HCT116 (cell line): ENCODE measurements at regions not wholly inside any gene's neighbourhood (a gene's known extent, or its start where the extent isn't known, plus 50 kb on each side); places are given as distances from the start of the nearest gene placed in this dataset.

ENCODE experiments used
- ATAC-seq: fragments of 200-7000 bp; cut with Tn5 transposase; 2 replicates; pipeline ENCODE4 v1.9.1; 2020; ENCODE audit warnings: mild to moderate bottlenecking, moderate library complexity
- BruUV-seq: library from RNA; stranded (reverse); fragments of 400-500 nt; replicated peaks from 2 replicates; lab custom pipeline; 2021; lab: Mats Ljungman, UMichigan
- CTCF ChIA-PET: fragments of 300-600 bp; sonication (Branson Sonifier 250); formaldehyde crosslinking; loops from one replicate; lab custom pipeline; 2021; ENCODE audit warnings: antibody characterized with exemption; lab: Charles Lee
- POLR2A ChIA-PET: fragments of 300-600, 350-600 bp; sonication (Branson Sonifier 250); formaldehyde crosslinking; loops from one replicate; lab custom pipeline; 2021; ENCODE audit warnings: antibody characterized with exemption; lab: Charles Lee
- RAD21 ChIA-PET, 2 experiments: fragments of 300-600 bp; sonication (Branson Sonifier 250); formaldehyde crosslinking; loops; one replicate each; lab custom pipeline; 2023; ENCODE audit warnings: low total read pairs in 2 of 2; ENCODE audit not compliant: uncharacterized antibody in 2 of 2, unreplicated experiment in 2 of 2, low non-redundant PET in 1 of 2; lab: Charles Lee
- DNase-seq: peaks from one replicate; pipeline ENCODE4 v3.0.0-alpha.2; 2010; ENCODE audit warnings: low read depth, low spot score
- H2AFZ ChIP-seq: fragments of 200-600 bp; shearing (Covaris generic), sonication (generic); 2 replicates; pipeline ENCODE4 v1.6.1; 2017; ENCODE audit warnings: low read depth, mixed run types, mixed read lengths, antibody characterized with exemption, low read length; ENCODE audit not compliant: poor library complexity, severe bottlenecking
- H3K27ac ChIP-seq: 2 replicates; pipeline ENCODE4 v1.5.1; 2012; ENCODE audit warnings: low read depth, low read length
- H3K27me3 ChIP-seq: fragments of 200-600 bp; sonication (generic); 2 replicates; pipeline ENCODE4 v1.6.1; 2016; ENCODE audit warnings: mixed run types, low read length, mixed read lengths; ENCODE audit not compliant: insufficient read depth
- H3K36me3 ChIP-seq, 2 experiments: fragments of 200-500 bp in 1 of 2; fragments of 200-600 bp in 1 of 2; sonication (Bioruptor generic) in 1 of 2; sonication (generic) in 1 of 2; 2 replicates each; pipeline versions ENCODE4 v1.5.1 to v1.6.1; 2014 to 2016; ENCODE audit warnings: low read length in 2 of 2, inconsistent platforms in 1 of 2, mixed read lengths in 1 of 2, mixed run types in 1 of 2; ENCODE audit not compliant: insufficient read depth in 2 of 2, control insufficient read depth in 1 of 2
- H3K4me1 ChIP-seq, 2 experiments: fragments of 200-600 bp in 1 of 2; sonication (generic) in 1 of 2; 2 replicates each; pipeline versions ENCODE4 v1.5.1 to v1.6.1; 2012 to 2017; ENCODE audit warnings: low read length in 2 of 2, inconsistent platforms in 1 of 2, mild to moderate bottlenecking in 1 of 2, mixed read lengths in 1 of 2, mixed run types in 1 of 2, moderate library complexity in 1 of 2; ENCODE audit not compliant: insufficient read depth in 2 of 2, control insufficient read depth in 1 of 2
- H3K4me2 ChIP-seq: fragments of 200-600 bp; sonication (generic); 2 replicates; pipeline ENCODE4 v1.6.1; 2017; ENCODE audit warnings: mixed run types, low read length, mixed read lengths
- H3K4me3 ChIP-seq, 2 experiments: fragments of 200-600 bp in 1 of 2; sonication (generic) in 1 of 2; replicated peaks in 1 of 2; 2 replicates each; pipeline ENCODE4 v1.5.1; 2011 to 2016; ENCODE audit warnings: low read length in 2 of 2, control low read depth in 1 of 2, low read depth in 1 of 2, mild to moderate bottlenecking in 1 of 2, mixed read lengths in 1 of 2, mixed run types in 1 of 2
- H3K79me2 ChIP-seq: fragments of 200-600 bp; sonication (generic); 2 replicates; pipeline ENCODE4 v1.6.1; 2017; ENCODE audit warnings: mild to moderate bottlenecking, mixed run types, low read length, moderate library complexity, mixed read lengths; ENCODE audit not compliant: insufficient read depth
- H3K9ac ChIP-seq: fragments of 200-600 bp; sonication (generic); 2 replicates; pipeline ENCODE4 v1.6.1; 2016; ENCODE audit warnings: low read length, mixed read lengths
- H3K9me2 ChIP-seq: fragments of 200-600 bp; sonication (generic), shearing (Covaris generic); 2 replicates; pipeline ENCODE4 v1.6.1; 2017; ENCODE audit warnings: mixed run types, mild to moderate bottlenecking, moderate library complexity; ENCODE audit not compliant: insufficient read depth
- H3K9me3 ChIP-seq, 2 experiments: fragments of 200-500 bp in 1 of 2; fragments of 200-600 bp in 1 of 2; sonication (Bioruptor generic) in 1 of 2; sonication (generic) in 1 of 2; 2 replicates each; pipeline ENCODE4 v1.6.1; 2014 to 2017; ENCODE audit warnings: low read length in 2 of 2, mixed read lengths in 2 of 2, inconsistent platforms in 1 of 2, low read depth in 1 of 2, mild to moderate bottlenecking in 1 of 2, mixed run types in 1 of 2, moderate library complexity in 1 of 2; ENCODE audit not compliant: control insufficient read depth in 1 of 2, insufficient read depth in 1 of 2
- H4K20me1 ChIP-seq: fragments of 200-600 bp; sonication (generic), shearing (Covaris generic); 2 replicates; pipeline ENCODE4 v1.6.1; 2017; ENCODE audit warnings: mixed run types, mild to moderate bottlenecking, moderate library complexity; ENCODE audit not compliant: insufficient read depth
- CBX3 ChIP-seq: IDR thresholded peaks from 2 replicates; pipeline ENCODE4 v1.6.1; 2012; ENCODE audit warnings: low read depth
- CEBPB ChIP-seq: IDR thresholded peaks from 2 replicates; pipeline ENCODE4 v1.6.1; 2012; ENCODE audit warnings: low read depth
- EGR1 ChIP-seq: IDR thresholded peaks from 2 replicates; pipeline ENCODE4 v1.6.1; 2012; ENCODE audit warnings: low read depth
- ELF1 ChIP-seq: IDR thresholded peaks from 2 replicates; pipeline ENCODE4 v1.6.1; 2012; ENCODE audit warnings: low read depth, borderline replicate concordance
- EZH2 ChIP-seq: fragments of 200-600 bp; sonication (generic); IDR thresholded peaks from 2 replicates; pipeline ENCODE4 v1.6.1; 2017; ENCODE audit warnings: antibody characterized with exemption, mixed run types
- EZH2phosphoT487 ChIP-seq: fragments of 200-600 bp; IDR thresholded peaks from 2 replicates; pipeline ENCODE4 v1.6.1; 2018; ENCODE audit warnings: antibody characterized with exemption, borderline replicate concordance
- FOSL1 ChIP-seq: IDR thresholded peaks from 2 replicates; pipeline ENCODE4 v1.6.1; 2012; ENCODE audit warnings: low read depth
- JUND ChIP-seq: IDR thresholded peaks from 2 replicates; pipeline ENCODE4 v1.6.1; 2012
- POLR2A ChIP-seq: IDR thresholded peaks from 2 replicates; pipeline ENCODE4 v1.7.0; 2011; ENCODE audit warnings: borderline replicate concordance; ENCODE audit not compliant: insufficient read depth, insufficient read length; ENCODE audit errors: extremely low read depth
- POLR2AphosphoS5 ChIP-seq: IDR thresholded peaks from 2 replicates; pipeline ENCODE4 v1.6.1; 2011; ENCODE audit warnings: mild to moderate bottlenecking, low read depth, low read length, moderate library complexity
- RAD21 ChIP-seq: IDR thresholded peaks from 2 replicates; pipeline ENCODE4 v1.6.1; 2012; ENCODE audit warnings: low read depth, mild to moderate bottlenecking
- SIN3A ChIP-seq: IDR thresholded peaks from 2 replicates; pipeline ENCODE4 v1.6.1; 2012; ENCODE audit warnings: low read depth
- SP1 ChIP-seq: IDR thresholded peaks from 2 replicates; pipeline ENCODE4 v1.6.1; 2012; ENCODE audit warnings: low read depth
- TCF7L2 ChIP-seq: IDR thresholded peaks from 2 replicates; pipeline ENCODE4 v1.7.0; 2011; ENCODE audit warnings: borderline replicate concordance, inconsistent platforms; ENCODE audit not compliant: insufficient read depth, insufficient read length; ENCODE audit errors: extremely low read depth
- YY1 ChIP-seq: IDR thresholded peaks from 2 replicates; pipeline ENCODE4 v1.6.1; 2011; ENCODE audit warnings: low read length, low read depth, moderate library complexity, mild to moderate bottlenecking; ENCODE audit not compliant: insufficient replicate concordance; ENCODE audit errors: extremely low read depth
- intact Hi-C: fragments of 100-400 bp; cut with micrococcal nuclease; formaldehyde crosslinking; loops from 2 replicates; pipeline ENCODE4 v1.10.0; 2022
- TF ChIP-seq, protein P1 (sequence below), 3 experiments: fragments of 200-600 bp in 1 of 3; sonication (generic) in 1 of 3; IDR thresholded peaks in 2 of 3; conservative IDR thresholded peaks in 1 of 3; 2 replicates each; pipeline ENCODE4 v1.5.1; 2012 to 2017; ENCODE audit warnings: low read depth in 2 of 3, low read length in 2 of 3, antibody characterized with exemption in 1 of 3, borderline replicate concordance in 1 of 3, control low read depth in 1 of 3, mild to moderate bottlenecking in 1 of 3, mixed read lengths in 1 of 3, mixed run types in 1 of 3, moderate library complexity in 1 of 3; ENCODE audit not compliant: insufficient read depth in 1 of 3
- TF ChIP-seq, protein P2 (sequence below): IDR thresholded peaks from 2 replicates; pipeline ENCODE4 v1.6.1; 2011; ENCODE audit warnings: mild to moderate bottlenecking, low read length, moderate library complexity; ENCODE audit not compliant: insufficient replicate concordance; ENCODE audit errors: extremely low read depth
- TF ChIP-seq, protein P3 (sequence below): IDR thresholded peaks from 2 replicates; pipeline ENCODE4 v1.6.1; 2012
- TF ChIP-seq, protein P4 (sequence below): IDR thresholded peaks from 2 replicates; pipeline ENCODE4 v1.6.1; 2012

DNA sequence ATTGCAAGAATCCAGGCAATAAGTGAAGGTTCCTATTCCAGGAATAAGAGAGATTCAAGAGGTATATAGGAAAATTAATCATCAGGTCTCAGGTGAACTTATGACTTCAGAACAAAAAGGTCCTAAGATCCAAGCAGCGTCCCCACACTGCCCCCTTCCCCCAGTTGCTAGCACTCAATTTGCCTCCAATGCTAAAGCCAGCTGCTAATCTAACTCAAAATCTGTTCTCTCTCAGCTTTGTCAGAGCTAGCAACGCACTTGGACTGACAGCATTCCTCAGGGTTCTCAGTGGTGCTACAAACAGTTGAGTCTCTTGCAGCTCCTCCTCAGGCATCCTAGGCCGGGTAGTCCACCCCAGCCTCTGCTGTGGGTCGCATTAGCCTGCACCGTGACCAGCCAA is 148.3 kb downstream of the RFX6 start (continued):
- TF ChIP-seq, protein P1, sequence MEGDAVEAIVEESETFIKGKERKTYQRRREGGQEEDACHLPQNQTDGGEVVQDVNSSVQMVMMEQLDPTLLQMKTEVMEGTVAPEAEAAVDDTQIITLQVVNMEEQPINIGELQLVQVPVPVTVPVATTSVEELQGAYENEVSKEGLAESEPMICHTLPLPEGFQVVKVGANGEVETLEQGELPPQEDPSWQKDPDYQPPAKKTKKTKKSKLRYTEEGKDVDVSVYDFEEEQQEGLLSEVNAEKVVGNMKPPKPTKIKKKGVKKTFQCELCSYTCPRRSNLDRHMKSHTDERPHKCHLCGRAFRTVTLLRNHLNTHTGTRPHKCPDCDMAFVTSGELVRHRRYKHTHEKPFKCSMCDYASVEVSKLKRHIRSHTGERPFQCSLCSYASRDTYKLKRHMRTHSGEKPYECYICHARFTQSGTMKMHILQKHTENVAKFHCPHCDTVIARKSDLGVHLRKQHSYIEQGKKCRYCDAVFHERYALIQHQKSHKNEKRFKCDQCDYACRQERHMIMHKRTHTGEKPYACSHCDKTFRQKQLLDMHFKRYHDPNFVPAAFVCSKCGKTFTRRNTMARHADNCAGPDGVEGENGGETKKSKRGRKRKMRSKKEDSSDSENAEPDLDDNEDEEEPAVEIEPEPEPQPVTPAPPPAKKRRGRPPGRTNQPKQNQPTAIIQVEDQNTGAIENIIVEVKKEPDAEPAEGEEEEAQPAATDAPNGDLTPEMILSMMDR (IDR thresholded peaks at IDR 0.05 in 2 of 3, conservative IDR thresholded peaks at IDR 0.05 in 1 of 3; ENCODE audit: borderline replicate concordance in 1 of 3, insufficient read depth in 1 of 3, low read depth in 2 of 3, low read length in 2 of 3): no peak
- TF ChIP-seq POLR2A: no peak

DNA sequence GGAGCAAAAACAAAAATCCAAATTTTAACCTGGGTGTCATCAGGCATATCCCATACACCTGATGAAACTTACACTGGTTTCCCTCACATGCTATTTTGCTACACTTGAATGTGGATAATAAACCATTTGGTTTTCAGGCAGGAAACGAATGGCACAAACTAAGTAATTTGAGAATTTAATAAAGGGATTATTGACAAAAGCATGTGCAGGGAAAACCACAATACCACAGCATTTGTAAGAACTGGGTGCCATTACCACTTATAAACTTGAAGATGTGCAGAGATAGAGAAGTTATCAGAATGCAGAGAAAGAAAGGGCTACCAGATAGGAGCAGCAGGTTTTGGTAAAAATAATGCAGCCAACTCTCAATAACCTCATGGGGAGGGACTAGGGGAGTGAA is 151.2 kb downstream of the RFX6 start:
- POLR2A ChIA-PET: no interaction called here
- TF ChIP-seq TCF7L2: no peak
- no peak for TF ChIP-seq JUND
- TF ChIP-seq FOSL1: no peak
- no peak for TF ChIP-seq POLR2A
- TF ChIP-seq YY1: no peak
- TF ChIP-seq, protein P2, sequence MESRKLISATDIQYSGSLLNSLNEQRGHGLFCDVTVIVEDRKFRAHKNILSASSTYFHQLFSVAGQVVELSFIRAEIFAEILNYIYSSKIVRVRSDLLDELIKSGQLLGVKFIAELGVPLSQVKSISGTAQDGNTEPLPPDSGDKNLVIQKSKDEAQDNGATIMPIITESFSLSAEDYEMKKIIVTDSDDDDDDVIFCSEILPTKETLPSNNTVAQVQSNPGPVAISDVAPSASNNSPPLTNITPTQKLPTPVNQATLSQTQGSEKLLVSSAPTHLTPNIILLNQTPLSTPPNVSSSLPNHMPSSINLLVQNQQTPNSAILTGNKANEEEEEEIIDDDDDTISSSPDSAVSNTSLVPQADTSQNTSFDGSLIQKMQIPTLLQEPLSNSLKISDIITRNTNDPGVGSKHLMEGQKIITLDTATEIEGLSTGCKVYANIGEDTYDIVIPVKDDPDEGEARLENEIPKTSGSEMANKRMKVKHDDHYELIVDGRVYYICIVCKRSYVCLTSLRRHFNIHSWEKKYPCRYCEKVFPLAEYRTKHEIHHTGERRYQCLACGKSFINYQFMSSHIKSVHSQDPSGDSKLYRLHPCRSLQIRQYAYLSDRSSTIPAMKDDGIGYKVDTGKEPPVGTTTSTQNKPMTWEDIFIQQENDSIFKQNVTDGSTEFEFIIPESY: no peak
- TF ChIP-seq, protein P3, sequence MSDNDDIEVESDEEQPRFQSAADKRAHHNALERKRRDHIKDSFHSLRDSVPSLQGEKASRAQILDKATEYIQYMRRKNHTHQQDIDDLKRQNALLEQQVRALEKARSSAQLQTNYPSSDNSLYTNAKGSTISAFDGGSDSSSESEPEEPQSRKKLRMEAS: no peak
- no peak for TF ChIP-seq EZH2
- no peak for TF ChIP-seq RAD21
- no peak for TF ChIP-seq ELF1
- no peak for TF ChIP-seq CBX3
- TF ChIP-seq, protein P4, sequence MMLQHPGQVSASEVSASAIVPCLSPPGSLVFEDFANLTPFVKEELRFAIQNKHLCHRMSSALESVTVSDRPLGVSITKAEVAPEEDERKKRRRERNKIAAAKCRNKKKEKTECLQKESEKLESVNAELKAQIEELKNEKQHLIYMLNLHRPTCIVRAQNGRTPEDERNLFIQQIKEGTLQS: no peak
- TF ChIP-seq, protein P1 (IDR thresholded peaks at IDR 0.05 in 2 of 3, conservative IDR thresholded peaks at IDR 0.05 in 1 of 3; ENCODE audit: borderline replicate concordance in 1 of 3, insufficient read depth in 1 of 3, low read depth in 2 of 3, low read length in 2 of 3): no peak
- no peak for TF ChIP-seq EZH2phosphoT487
- TF ChIP-seq POLR2AphosphoS5: no peak
- TF ChIP-seq SIN3A: no peak
- no peak for TF ChIP-seq CEBPB
- TF ChIP-seq EGR1: no peak
- no peak for TF ChIP-seq SP1
- TF ChIP-seq, all 23 proteins: peak for 0
- ChIA-PET RAD21 (no interaction called here), CTCF (no interaction called here)
- intact Hi-C loops: no loop called here
- Histone ChIP-seq H3K27ac (no peak overlapping the region), H4K20me1 (no peaks in the 10 kb centered on the region), H3K79me2 (no peaks in the 10 kb centered on the region), H3K9ac (no peak overlapping the region), H3K9me2 (0 out of 2 replicates have a peak, but pooled peaks cover 5% of the 10 kb centered on the region), H3K36me3 (no peaks in the 10 kb centered on the region), H3K4me1 (no peaks in the 10 kb centered on the region), H3K4me2 (no peak overlapping the region), H3K9me3 (no peaks in the 10 kb centered on the region), H2AFZ (no peak overlapping the region), H3K4me3 (no peak overlapping the region), H3K27me3 (no peaks in the 10 kb centered on the region)
- ATAC-seq (no peak), DNase-seq (no peak)
- no TSS peak for BruUV-seq
